DMS114 treated with DMSO at 0.1 percent for 48 hours (cell line): ENCODE measurements at regions not wholly inside any gene's neighbourhood (a gene's known extent, or its start where the extent isn't known, plus 50 kb on each side); places are given as distances from the start of the nearest gene placed in this dataset.

Experiments used
- DNase-seq: peaks from one replicate; lab custom pipeline; 2025; ENCODE audit not compliant: unreplicated experiment; lab: John Stamatoyannopoulos, UW

DNA sequence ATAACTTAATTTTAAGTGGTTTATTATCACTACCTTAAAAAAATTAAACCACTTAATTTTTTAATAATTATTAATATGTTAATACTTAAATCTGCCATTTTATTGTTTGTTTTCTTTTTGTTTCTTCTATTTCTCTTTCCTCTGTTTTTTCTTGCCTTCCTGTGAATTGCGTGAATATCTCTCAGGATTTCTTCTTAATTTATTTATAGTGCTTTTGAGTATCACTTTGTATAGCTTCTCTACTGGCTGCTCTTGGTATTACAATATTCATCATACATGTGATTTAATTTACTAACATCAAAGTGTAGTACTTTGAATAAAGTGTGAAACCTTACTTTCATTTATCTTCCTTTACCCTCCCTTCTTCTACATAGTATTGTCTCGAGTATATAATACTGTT is 349.5 kb upstream of the CPXCR1 start:
- DNase-seq = no peak

DNA sequence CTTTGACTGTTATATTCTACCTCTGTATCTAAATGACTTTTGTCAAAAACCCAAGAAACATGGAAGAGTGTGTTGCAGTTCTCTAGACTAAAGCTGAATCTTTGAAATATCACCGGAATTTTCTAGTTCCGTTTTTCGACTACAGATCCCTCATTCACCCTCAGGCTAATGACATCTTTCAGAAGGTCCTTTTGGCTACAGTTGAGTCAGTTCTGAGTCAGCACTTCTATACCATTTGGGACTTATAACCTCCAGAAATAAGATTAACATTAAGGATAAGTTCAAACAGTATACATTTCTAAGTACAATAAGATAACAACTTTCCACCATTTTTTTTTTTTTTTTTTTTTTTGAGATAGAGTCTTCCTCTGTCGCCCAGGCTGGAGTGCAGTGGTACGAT is 331.0 kb upstream of the CPXCR1 start:
- DNase-seq = no peak

DNA sequence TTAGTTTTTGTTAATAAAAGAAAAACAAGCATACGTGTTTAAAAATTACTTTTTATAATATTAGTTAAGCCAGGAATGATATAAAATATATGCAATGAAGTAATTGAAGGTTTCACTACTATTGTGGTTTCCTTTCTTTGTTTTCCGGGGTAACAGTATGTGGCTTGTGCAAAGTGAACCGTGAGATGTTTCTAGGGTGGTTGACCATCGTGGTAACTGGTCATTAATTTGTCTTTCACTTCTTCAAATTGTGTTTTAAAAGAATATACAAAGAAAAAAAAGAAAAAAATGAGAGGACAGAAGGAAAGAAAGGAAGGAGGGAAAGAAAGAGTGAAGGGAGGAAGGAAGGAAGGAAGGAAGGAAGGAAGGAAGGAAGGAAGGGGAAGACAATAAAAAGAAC is 330.1 kb upstream of the CPXCR1 start:
- DNase-seq = no peak

DNA sequence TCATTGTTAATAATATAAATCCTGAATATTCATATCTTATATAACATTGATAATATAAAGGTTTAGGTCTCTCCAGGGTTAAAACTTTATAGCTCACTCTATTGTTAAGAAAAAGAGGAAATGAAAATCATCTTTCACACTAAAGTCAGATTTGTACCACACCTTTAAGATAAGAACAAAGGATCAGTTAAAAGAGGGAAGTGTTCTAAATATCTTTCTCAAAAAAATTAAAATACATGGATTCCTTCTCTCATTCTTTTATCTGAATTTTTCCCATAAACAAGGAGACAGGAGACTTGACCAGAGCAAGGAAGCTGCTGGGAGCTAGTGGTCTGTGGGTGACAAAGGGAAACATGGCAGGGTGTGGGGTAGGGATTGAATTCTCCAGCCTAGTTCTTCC is 323.0 kb upstream of the CPXCR1 start:
- no peak for DNase-seq

DNA sequence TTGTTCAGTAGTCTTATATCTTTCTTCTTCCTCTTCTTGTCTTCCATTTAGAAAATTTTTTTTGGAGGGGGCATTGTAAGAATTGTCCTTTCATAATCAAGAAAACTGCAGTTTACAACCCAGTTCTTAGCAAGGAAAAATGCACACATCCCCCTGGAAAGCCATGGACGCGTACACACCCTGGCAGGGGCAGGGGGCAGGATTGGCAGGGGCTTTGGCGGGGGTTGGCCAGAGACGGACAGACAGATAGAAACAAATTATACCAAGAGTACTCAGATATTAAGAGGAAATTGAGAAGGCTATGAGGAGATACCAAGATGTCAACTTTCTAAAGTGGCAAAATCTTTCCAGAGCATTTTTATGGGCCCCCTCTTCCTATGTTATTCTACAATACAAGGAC is 322.5 kb upstream of the CPXCR1 start:
- DNase-seq = no peak

DNA sequence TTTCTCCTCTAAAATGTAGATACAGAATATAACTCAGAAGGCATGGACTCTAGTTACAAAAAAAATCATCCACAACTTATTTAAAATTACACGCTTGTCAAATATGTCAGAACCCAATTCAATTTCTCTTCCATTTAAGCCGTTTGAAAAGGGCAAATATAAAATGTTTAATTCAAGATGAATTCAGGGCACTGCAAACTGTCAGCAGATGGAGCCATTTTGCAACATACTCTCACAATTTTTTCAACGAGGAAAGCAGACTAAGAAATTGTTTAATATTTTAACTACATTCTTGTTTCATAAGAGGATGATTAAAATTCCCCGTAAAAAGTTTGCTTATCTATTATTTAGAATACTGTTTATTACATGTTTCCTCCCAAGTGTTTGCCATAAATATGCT is 321.3 kb upstream of the CPXCR1 start:
- no peak for DNase-seq

DNA sequence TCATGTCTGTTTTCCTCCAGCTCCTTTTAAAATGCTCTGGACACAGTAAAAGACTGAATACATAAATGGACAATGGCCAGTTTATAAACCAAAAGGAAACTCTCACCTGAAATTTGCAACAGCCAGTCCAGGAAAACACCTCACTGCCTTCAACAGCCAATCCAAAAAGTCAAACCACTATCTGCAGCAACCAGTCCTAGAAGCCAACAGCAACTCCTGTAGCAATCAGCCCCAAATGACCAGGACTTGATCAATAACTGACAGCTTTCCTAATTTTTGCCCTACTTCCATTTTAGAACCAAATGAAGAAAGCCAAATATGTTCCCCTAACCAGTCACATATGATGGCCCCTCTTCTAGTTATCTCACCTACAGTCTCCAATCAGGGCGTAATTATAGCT is 309.5 kb upstream of the CPXCR1 start:
- DNase-seq = no peak

DNA sequence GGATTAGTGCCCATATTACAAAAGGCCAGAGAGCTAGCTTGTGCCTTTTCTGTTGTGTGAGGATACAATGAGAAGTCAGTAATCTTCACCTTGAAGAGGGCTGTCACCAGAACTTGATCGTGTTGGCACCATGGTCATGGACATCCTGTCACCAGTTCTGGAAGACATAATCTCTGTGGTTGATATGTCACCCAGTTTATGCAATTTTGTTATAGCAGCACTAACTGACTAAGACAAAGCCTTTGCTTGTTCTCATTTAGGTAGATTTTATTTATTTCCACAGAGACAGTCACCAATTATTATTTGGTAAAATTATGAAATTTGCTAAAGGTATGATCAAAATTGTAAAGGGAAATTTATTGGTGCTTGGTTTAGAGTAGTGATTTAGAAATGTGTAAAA is 308.8 kb upstream of the CPXCR1 start:
- no peak for DNase-seq

DNA sequence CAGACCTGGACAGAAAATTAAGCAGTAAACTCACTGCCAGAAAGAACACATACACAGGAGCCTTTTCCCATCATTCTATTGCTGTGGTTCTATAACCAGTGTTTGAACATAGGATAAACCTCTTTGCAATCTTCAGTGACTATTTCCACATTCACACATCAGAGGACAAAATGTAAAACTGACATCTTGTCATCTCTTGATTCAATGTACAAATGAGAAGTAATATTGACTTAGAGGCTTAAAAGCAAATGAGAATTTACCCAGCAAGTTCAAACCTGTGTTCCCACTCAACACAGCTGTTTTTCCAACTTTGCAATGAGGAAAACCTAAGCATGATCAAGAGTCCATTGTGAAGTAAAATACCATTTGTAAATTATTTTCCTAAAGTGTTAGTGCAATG is 307.1 kb upstream of the CPXCR1 start:
- DNase-seq = no peak
